Activated CD4-positive, alpha-beta T cell treated with anti-CD3 and anti-CD28 coated beads, Interleukin-2, amount 10 ng/mL, durations not matched to agents 7 days and 5 days (primary cell): ENCODE measurements at regions not wholly inside any gene's neighbourhood (a gene's known extent, or its start where the extent isn't known, plus 50 kb on each side); places are given as distances from the start of the nearest gene placed in this dataset.
"Not testable (repeated sequence)": the region's sequence is repeated elsewhere in the genome, so short reads cannot be mapped to it uniquely, and the experiment has no call there.

ENCODE experiments used
- CTCF ChIA-PET: fragments of 350-600 bp; sonication (Branson Sonifier 250); formaldehyde crosslinking; loops from one replicate; lab custom pipeline; 2021; ENCODE audit warnings: antibody characterized with exemption; lab: Charles Lee
- POLR2A ChIA-PET: fragments of 350-600 bp; sonication (Branson Sonifier 250); formaldehyde crosslinking; loops from one replicate; lab custom pipeline; 2021; ENCODE audit warnings: antibody characterized with exemption; lab: Charles Lee
- DNase-seq: peaks from one replicate; pipeline ENCODE4 v3.0.0-alpha.2; 2020
- H3K27ac Mint-ChIP-seq: one replicate; pipeline ENCODE4 v1.8.0; 2021; ENCODE audit warnings: mild to moderate bottlenecking, moderate library complexity, mixed read lengths
- H3K27me3 Mint-ChIP-seq: one replicate; pipeline ENCODE4 v1.8.0; 2021; ENCODE audit warnings: mixed read lengths
- H3K36me3 Mint-ChIP-seq: one replicate; pipeline ENCODE4 v1.8.0; 2021; ENCODE audit warnings: low read depth, mixed read lengths
- H3K4me1 Mint-ChIP-seq: one replicate; pipeline ENCODE4 v1.8.0; 2021; ENCODE audit warnings: mixed read lengths
- H3K4me3 Mint-ChIP-seq: one replicate; pipeline ENCODE4 v1.8.0; 2021; ENCODE audit warnings: mild to moderate bottlenecking, moderate library complexity, mixed read lengths
- H3K9me3 Mint-ChIP-seq: one replicate; pipeline ENCODE4 v1.8.0; 2021; ENCODE audit warnings: mixed read lengths

DNA sequence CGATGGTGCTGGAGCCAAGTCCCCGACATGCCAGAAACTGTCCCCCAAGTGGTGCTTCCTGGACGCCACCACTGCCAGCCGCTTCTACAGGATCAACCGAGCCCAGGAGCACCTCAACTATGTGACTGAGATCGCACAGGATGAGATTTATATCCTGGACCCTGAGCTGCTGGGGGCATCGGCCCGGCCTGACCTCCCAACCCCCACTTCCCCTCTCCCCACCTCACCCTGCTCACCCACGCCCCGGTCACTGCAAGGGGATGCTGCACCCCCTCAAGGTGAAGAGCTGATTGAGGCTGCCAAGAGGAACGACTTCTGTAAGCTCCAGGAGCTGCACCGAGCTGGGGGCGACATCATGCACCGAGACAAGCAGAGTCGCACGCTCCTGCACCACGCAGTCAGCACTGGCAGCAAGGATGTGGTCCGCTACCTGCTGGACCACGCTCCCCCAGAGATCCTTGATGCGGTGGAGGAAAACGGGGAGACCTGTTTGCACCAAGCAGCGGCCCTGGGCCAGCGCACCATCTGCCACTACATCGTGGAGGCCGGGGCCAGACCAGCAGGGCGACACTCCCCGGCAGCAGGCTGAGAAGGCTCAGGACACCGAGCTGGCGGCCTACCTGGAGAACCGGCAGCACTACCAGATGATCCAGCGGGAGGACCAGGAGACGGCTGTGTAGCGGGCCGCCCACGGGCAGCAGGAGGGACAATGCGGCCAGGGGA, 91.0 kb downstream of the LACC1 start:
- H3K36me3 Mint-ChIP-seq, H3K9me3 Mint-ChIP-seq, H3K4me3 Mint-ChIP-seq, DNase-seq, H3K27me3 Mint-ChIP-seq, H3K27ac Mint-ChIP-seq, H3K4me1 Mint-ChIP-seq, CTCF ChIA-PET, POLR2A ChIA-PET: not testable (repeated sequence)

DNA sequence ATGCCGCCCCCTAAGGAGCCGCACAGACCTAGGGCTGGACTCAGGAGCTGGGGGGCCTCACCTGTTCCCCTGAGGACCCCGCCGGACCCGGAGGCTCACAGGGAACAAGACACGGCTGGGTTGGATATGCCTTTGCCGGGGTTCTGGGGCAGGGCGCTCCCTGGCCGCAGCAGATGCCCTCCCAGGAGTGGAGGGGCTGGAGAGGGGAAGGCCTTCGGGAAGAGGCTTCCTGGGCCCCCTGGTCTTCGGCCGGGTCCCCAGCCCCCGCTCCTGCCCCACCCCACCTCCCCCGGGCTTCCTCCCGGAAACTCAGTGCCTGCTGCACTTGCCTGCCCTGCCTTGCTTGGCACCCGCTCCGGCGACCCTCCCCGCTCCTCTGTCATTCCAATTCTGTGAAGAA, 91.6 kb downstream of the LACC1 start:
- H3K36me3 Mint-ChIP-seq, H3K27ac Mint-ChIP-seq, H3K4me1 Mint-ChIP-seq, H3K9me3 Mint-ChIP-seq, H3K27me3 Mint-ChIP-seq, DNase-seq, POLR2A ChIA-PET, H3K4me3 Mint-ChIP-seq, CTCF ChIA-PET: not testable (repeated sequence)

DNA sequence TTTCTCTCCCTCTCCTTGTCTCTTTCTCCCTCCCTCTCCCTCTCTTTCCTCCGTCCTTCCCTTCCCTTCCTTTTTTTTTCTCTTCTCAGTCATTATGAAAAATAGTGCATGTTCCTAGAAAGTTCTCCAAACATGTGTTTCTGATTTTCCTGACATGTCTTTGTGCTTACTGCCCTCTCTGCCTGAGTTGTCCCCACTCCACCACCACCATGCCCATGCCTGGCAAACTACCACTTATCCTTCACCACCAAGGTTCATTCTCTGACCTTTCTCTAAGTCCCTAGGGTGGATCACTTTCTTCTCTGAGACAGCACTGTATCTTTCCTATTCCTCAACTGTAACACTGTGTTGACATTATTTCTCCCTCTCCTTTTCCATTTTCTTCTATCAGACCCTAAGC, 98.2 kb downstream of the LACC1 start:
- H3K27me3 Mint-ChIP-seq: no peaks in the 10 kb centered on the region
- no peak overlapping the region for H3K4me3 Mint-ChIP-seq
- POLR2A ChIA-PET: no interaction called here
- no peaks in the 10 kb centered on the region for H3K36me3 Mint-ChIP-seq
- no peaks in the 10 kb centered on the region for H3K9me3 Mint-ChIP-seq
- no peak for DNase-seq
- no peak overlapping the region for H3K27ac Mint-ChIP-seq
- CTCF ChIA-PET: no interaction called here
- H3K4me1 Mint-ChIP-seq: no peaks in the 10 kb centered on the region

DNA sequence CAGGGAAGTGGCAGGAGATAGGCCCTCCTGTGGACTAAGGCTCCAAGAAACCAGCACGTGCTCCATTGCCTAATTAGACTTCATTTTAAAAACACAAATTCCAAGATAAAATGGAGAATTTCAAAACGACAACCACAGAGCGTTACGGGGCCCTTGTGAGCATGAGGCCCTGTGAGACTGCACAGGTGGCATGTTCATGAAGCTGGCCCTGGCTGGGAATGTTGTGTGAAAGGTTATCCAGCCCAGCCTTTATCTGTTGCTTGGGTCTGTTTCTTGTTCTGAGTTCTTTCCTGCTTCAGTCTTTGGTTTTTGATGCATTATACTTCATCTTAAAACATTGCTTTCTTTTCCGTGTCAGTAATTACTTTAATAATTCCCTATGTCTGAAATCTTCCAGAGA, 99.0 kb downstream of the LACC1 start:
- POLR2A ChIA-PET: no interaction called here
- no peak overlapping the region for H3K4me3 Mint-ChIP-seq
- no peaks in the 10 kb centered on the region for H3K36me3 Mint-ChIP-seq
- H3K27ac Mint-ChIP-seq: no peak overlapping the region
- no peaks in the 10 kb centered on the region for H3K9me3 Mint-ChIP-seq
- no peaks in the 10 kb centered on the region for H3K4me1 Mint-ChIP-seq
- no peak for DNase-seq
- no peaks in the 10 kb centered on the region for H3K27me3 Mint-ChIP-seq
- CTCF ChIA-PET: no interaction called here

DNA sequence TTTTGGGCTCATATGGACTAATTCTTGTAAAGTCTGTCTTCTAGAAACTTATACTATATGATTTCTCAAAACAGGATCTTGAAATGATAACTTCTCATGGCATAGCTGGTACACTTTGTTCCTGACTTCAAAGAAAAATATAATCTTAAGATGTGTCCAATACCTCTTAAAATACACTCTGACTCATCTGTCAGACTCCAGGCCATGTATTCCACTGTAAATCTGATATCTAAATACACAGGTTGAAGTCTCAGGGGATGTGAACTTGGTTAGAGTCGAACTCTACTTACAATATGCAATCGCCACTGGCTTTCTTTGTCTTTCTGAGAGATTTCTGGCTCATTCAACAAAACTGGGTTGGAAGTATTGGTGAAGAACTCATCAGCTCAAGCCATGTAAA, 99.8 kb downstream of the LACC1 start:
- no peak for DNase-seq
- Mint-ChIP-seq H3K27ac (no peak overlapping the region), H3K36me3 (no peaks in the 10 kb centered on the region), H3K4me3 (no peak overlapping the region), H3K4me1 (no peaks in the 10 kb centered on the region), H3K27me3 (peaks cover 2% of the 10 kb centered on the region), H3K9me3 (no peaks in the 10 kb centered on the region)
- CTCF ChIA-PET: no interaction called here
- POLR2A ChIA-PET: no interaction called here

DNA sequence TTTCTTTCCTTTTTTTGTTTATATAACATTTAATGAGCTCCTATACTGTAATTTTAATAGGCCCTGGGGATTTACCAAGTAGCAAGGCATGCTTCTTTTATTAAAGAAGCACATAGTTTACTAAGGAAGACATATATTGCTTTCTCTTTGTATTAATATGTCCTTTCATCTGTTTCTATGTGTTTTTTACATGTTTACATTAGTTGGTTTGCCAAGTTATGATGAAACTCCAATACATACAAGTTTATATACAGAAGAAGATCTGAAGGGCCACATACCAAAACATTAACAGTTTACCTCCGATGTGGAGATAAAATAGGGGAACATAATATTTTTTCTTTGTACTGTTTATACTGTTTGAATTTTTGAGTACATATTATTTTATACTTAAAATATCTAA, 100.9 kb downstream of the LACC1 start:
- Mint-ChIP-seq H3K9me3 (no peaks in the 10 kb centered on the region), H3K27me3 (peaks cover 4% of the 10 kb centered on the region), H3K4me3 (no peak overlapping the region), H3K27ac (no peak overlapping the region), H3K36me3 (no peaks in the 10 kb centered on the region), H3K4me1 (no peaks in the 10 kb centered on the region)
- POLR2A ChIA-PET: no interaction called here
- DNase-seq: no peak
- CTCF ChIA-PET: no interaction called here

DNA sequence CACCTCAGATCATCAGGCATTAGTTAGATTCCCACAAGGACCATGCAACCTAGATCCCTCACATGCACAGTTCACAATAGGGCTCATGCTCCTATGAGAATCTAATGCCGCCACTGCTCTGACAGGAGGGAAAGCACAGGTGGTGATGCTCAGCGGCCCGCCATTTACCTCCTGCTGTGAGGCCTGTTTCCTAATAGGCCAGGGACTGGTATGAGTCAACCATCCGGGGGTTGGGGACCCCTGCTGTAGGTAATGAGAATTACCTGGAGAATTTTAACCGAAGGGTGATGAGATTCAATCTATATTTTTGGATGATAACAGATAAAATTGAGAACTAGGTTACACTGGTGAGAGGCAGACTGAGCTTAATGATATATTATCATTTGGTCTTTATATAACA, 101.4 kb downstream of the LACC1 start:
- H3K36me3 Mint-ChIP-seq: no peaks in the 10 kb centered on the region
- no peak for DNase-seq
- no peak overlapping the region for H3K4me3 Mint-ChIP-seq
- POLR2A ChIA-PET: no interaction called here
- no peaks in the 10 kb centered on the region for H3K9me3 Mint-ChIP-seq
- H3K4me1 Mint-ChIP-seq: no peaks in the 10 kb centered on the region
- CTCF ChIA-PET: no interaction called here
- no peak overlapping the region for H3K27ac Mint-ChIP-seq
- peaks cover 4% of the 10 kb centered on the region for H3K27me3 Mint-ChIP-seq

DNA sequence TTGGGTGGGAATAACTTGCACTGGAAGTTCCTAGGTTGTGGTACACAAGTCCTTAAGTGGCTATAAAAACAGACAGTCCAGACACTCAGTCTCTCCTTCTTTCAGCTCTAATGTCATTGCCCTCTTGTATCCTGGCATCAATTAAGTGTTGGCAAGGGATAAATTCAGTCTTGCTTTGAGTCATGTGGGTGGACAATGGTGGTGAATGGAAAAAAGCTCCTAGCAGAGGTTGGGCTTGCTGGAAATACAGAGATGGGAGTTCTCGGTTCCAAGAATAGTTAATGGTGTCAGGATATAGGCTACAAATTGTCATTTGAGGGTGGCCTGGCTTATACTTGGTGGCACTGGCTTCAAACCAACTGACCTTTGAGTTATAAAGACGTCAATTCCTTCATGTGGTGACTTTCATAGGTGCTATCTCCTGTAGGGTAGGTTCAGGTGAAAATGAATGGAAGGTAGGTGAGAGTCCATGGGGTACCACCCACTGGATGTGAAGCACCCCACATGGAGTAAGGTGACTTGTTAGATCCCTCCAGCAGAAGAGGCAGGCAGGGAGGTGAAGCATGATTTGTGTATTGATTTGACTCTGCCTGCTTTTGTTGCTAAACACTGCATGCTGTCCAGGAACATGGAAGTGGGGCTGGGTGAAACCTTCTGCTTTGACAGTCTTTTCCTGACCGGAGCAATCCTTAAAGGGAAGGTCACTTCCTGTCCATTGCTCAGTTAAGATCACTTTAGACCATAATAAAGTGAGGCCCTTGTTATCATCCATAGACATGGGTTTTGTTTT, 102.0 kb downstream of the LACC1 start:
- POLR2A ChIA-PET: no interaction called here
- Mint-ChIP-seq H3K36me3 (no peaks in the 10 kb centered on the region), H3K27ac (no peak overlapping the region), H3K9me3 (no peaks in the 10 kb centered on the region), H3K4me1 (no peaks in the 10 kb centered on the region), H3K4me3 (no peak overlapping the region), H3K27me3 (peaks cover 4% of the 10 kb centered on the region)
- DNase-seq: no peak
- CTCF ChIA-PET: no interaction called here

DNA sequence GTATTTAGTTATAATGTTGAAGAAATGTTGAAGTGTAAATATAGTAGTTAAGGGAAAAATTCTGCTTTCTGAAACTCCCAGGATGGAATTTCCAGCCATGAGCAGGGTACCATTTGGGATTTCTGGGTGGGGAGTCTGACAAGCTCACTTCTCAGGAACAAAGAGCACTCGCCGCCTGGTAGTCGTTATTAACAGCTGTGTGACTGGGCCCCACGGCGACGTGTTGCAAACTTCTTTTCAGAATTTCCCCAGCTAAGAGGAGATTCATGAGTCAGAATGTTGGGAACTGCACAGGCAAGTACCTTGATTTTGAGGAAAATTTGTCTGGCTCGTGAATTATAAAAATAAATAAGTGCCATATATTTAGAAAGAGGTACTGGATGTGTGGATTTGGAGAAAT, 103.7 kb downstream of the LACC1 start:
- H3K4me1 Mint-ChIP-seq: no peaks in the 10 kb centered on the region
- H3K36me3 Mint-ChIP-seq: no peaks in the 10 kb centered on the region
- peaks cover 4% of the 10 kb centered on the region for H3K27me3 Mint-ChIP-seq
- ChIA-PET POLR2A (no interaction called here), CTCF (no interaction called here)
- DNase-seq: no peak
- no peak overlapping the region for H3K27ac Mint-ChIP-seq
- H3K9me3 Mint-ChIP-seq: no peaks in the 10 kb centered on the region
- H3K4me3 Mint-ChIP-seq: no peak overlapping the region

DNA sequence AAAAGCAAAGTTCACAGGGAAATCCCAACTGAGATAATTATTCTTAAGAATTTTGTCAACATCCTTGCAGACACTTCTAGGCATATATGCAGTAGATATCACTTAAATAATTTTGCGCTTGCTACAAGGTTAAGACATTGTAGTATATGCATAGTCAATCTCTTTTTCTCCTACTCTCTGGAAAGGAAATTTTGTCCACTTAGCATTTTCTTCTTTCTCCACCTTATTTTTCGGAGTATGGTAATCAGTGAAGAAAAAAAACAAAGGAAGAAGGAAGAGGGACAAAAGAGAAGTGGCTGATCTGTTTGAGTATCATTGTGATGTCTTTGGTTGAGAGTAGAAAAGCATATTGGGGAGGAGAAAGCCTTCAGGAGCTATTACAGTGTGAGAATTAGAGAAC, 104.6 kb downstream of the LACC1 start:
- Mint-ChIP-seq H3K4me3 (no peak overlapping the region), H3K4me1 (no peaks in the 10 kb centered on the region), H3K27ac (no peak overlapping the region), H3K36me3 (no peaks in the 10 kb centered on the region), H3K9me3 (no peaks in the 10 kb centered on the region), H3K27me3 (peaks cover 4% of the 10 kb centered on the region)
- ChIA-PET CTCF (no interaction called here), POLR2A (no interaction called here)
- DNase-seq: no peak

DNA sequence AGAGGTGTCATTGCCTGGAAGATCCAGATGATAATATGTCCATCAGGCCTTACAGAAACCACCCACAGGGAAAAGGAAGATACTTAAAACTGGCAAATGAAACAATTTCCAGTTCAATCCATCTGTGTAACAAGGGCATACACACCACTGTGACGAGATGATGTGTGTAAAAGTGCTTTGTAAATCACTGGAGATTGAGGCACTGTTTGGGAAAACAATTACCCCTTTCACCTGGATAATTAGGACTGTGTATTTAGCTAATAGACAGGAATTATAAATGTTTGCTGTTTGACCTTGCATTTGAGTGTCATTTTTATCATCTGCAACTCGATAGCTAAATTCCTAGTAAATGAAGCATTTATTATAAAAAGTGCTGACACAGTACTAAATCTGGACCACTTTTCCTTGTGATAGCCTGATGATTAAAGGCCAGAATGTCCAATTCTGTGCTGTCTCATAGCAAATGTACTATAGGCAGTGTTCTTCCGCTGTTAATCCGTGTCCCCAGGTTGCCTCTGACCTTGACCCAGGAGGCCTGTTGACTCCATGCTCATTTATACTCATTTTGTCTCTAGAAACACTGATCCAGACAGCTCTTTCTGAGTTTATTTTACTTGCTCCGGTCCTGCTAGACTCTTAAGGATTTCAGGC, 105.8 kb downstream of the LACC1 start:
- Mint-ChIP-seq H3K27ac (no peak overlapping the region), H3K4me3 (no peak overlapping the region), H3K4me1 (no peaks in the 10 kb centered on the region), H3K27me3 (peaks cover 4% of the 10 kb centered on the region), H3K9me3 (no peaks in the 10 kb centered on the region), H3K36me3 (no peaks in the 10 kb centered on the region)
- ChIA-PET POLR2A (no interaction called here), CTCF (no interaction called here)
- DNase-seq: no peak

DNA sequence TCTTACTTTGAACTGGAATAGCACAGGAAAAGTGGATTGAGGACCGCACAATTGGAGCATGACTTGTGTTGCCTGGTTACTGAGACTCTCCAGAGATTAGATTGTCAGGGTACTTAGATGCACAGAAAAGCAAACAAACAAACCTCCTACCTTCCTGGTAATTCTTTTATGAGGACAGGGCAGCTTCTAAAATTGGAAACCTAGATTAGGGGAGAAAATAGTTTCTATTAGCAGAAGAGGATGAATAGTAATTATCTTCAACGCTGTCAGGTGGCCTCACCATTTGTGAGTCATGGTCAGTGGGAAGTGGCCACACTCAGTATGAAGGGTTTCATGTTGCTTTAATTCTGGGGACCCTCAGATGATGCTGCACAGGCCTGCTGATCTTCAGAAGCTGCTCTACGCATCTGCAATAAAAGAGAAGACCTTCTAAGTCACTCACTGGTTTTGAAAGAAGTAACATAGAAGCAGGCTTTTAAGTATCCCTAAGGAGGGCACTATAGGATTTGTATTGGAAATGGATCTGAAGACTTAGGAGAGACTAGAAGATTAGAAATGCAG, 106.8 kb downstream of the LACC1 start:
- CTCF ChIA-PET: no interaction called here
- Mint-ChIP-seq H3K27me3 (peaks cover 4% of the 10 kb centered on the region), H3K4me1 (no peaks in the 10 kb centered on the region), H3K4me3 (no peak overlapping the region), H3K27ac (no peak overlapping the region), H3K36me3 (no peaks in the 10 kb centered on the region), H3K9me3 (no peaks in the 10 kb centered on the region)
- no peak for DNase-seq
- POLR2A ChIA-PET: no interaction called here

DNA sequence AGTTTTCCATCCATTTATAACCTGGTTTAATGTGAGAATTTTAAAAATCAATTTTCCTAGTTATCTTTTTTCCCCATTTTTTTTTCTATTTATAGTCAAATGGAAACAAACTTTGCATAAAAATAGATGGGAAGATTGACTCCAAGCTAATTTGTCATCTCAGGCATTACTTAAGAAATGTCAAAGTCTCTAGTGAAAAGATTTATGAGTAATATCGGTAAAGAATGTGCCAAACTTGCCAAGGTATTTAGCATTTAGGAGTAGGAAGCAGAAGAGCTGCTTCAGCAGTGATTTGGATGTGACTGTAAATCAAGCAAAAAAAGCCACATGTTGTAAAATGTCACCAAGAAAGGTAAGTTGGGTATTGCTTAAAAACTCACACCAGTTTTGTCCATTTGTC, 108.6 kb downstream of the LACC1 start:
- H3K4me1 Mint-ChIP-seq: no peaks in the 10 kb centered on the region
- no peaks in the 10 kb centered on the region for H3K36me3 Mint-ChIP-seq
- no peak for DNase-seq
- POLR2A ChIA-PET: no interaction called here
- H3K4me3 Mint-ChIP-seq: no peak overlapping the region
- H3K9me3 Mint-ChIP-seq: no peaks in the 10 kb centered on the region
- CTCF ChIA-PET: no interaction called here
- H3K27me3 Mint-ChIP-seq: peaks cover 4% of the 10 kb centered on the region
- H3K27ac Mint-ChIP-seq: no peak overlapping the region
